Spinal cord (tissue), 9 donors: ENCODE measurements at regions not wholly inside any gene's neighbourhood (a gene's known extent, or its start where the extent isn't known, plus 50 kb on each side); places are given as distances from the start of the nearest gene placed in this dataset.
A peak's percentile ranks its signal among the peaks of the same experiment; 100 is the strongest.

Experiments used
- DNase-seq, 6 donors: peaks; one replicate each; pipeline versions ENCODE4 v3.0.0 to v3.0.0-alpha.2; 2013 to 2015; ENCODE audit warnings: low spot score in 6 of 6, low read depth in 4 of 6
- H3K27ac ChIP-seq: one replicate; pipeline ENCODE4 v1.5.1; 2013; ENCODE audit warnings: low read depth, low read length, control low read depth
- H3K27me3 ChIP-seq: one replicate; pipeline ENCODE4 v1.6.1; 2013; ENCODE audit warnings: low read length; ENCODE audit not compliant: control insufficient read depth, insufficient read depth
- H3K36me3 ChIP-seq: one replicate; pipeline ENCODE4 v1.6.1; 2013; ENCODE audit warnings: low read length; ENCODE audit not compliant: control insufficient read depth, insufficient read depth
- H3K4me1 ChIP-seq: one replicate; pipeline ENCODE4 v1.6.1; 2013; ENCODE audit warnings: low read length; ENCODE audit not compliant: control insufficient read depth, insufficient read depth
- H3K4me3 ChIP-seq: one replicate; pipeline ENCODE4 v1.5.1; 2013; ENCODE audit warnings: low read depth, low read length, control low read depth
- H3K9me3 ChIP-seq: one replicate; pipeline ENCODE4 v1.6.1; 2013; ENCODE audit warnings: low read length; ENCODE audit not compliant: control insufficient read depth, insufficient read depth
- WGBS: methylation state at CpG from one replicate; pipeline ENCODE4 v1.1.5; 2013; ENCODE audit warnings: missing lambda C conversion rate; ENCODE audit not compliant: insufficient coverage; 5-methylcytosine and 5-hydroxymethylcytosine counted together
- donor health status: healthy.

GRCh38 chr11:19394525-19395016, 153.8 kb upstream of the E2F8 start:
- no peak overlapping the region for H3K27ac ChIP-seq
- H3K36me3 ChIP-seq: no peaks in the 10 kb centered on the region
- no peak for DNase-seq
- H3K9me3 ChIP-seq: no peaks in the 10 kb centered on the region
- no peaks in the 10 kb centered on the region for H3K27me3 ChIP-seq
- WGBS: 91% methylated on average over 5 of the region's 5 CpGs
- H3K4me1 ChIP-seq: peaks cover 15% of the 10 kb centered on the region
- H3K4me3 ChIP-seq: no peak overlapping the region

DNA sequence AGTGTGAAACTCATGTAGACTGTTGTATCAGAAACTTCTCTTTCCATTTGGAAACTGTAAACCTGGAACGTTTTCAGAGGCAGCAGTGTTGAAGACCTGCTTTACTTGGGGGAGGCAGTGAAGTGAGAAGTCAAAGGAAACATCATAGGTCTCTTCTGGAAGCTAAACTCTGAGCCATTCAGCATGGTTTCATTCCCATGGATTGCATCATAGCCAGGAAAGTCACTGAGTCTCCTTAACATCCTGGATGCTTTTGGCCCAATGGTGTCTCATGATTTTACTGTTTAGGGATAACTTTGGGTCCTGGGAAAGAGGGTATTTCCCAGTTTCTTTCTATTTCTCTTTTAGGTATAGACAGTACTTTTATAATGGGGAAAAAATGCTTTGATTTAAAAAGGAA, 153.2 kb upstream of the E2F8 start:
- DNase-seq: no peak
- Histone ChIP-seq H3K9me3 (no peaks in the 10 kb centered on the region), H3K4me3 (no peak overlapping the region), H3K4me1 (peaks cover 12% of the 10 kb centered on the region), H3K27ac (no peak overlapping the region), H3K27me3 (no peaks in the 10 kb centered on the region), H3K36me3 (no peaks in the 10 kb centered on the region)
- no CpG with 5 or more reads among the region's 1 CpG for WGBS

DNA sequence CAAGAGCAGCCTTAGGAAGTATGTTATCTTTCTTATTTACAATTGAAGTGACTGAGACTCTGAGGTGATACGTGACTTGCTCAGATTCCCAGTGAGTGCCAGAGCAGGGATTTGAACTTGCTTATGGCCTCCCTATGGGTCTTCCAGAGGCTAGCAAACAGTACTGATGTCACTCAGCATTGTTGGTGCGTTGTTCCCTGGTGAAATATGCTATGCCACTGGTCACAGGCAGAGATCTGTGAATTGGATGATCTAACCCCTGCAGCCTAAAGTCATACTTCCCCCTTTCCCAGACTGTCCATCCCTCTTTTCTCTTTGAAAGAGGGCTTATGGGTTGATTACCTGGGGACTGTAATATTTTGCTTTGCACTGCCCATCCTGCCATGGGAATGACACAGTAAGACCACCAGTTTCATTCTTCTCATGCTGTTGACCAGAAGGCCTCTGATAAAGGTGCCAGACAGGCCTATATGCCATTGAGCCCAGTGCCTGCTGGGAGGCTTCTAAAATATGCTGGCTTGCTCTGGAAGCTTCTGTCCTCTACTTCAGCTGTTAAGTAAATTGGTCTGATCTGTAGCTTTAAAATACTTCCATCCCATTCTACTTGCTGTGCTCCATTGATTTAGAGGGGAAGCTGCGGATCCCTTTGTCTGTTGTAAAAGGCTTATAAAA, 152.2 kb upstream of the E2F8 start:
- WGBS: 85% methylated on average over 2 of the region's 3 CpGs
- Histone ChIP-seq H3K9me3 (no peaks in the 10 kb centered on the region), H3K27me3 (no peaks in the 10 kb centered on the region), H3K36me3 (no peaks in the 10 kb centered on the region), H3K4me1 (peaks cover 4% of the 10 kb centered on the region), H3K27ac (no peak overlapping the region), H3K4me3 (no peak overlapping the region)
- DNase-seq: no peak

DNA sequence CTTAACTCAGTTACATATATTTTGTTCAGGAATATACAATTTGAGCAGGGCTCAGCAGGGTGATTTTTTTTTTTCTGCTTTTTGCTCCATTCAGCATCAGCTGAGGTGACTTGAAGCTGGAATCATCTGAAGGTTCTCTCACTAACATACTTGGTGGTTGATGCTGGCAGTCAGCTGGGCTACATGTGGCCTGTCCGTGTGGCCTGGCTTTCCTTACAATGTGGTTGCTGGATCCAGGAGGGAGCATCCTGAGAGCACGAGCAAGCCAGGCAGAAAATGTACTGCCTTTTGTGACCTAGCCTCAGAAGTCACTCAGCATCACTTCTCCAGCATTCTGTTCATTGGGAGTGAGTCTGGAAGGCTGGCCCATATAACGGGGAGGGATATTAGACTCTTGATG, 151.6 kb upstream of the E2F8 start:
- no peaks in the 10 kb centered on the region for H3K27me3 ChIP-seq
- H3K4me1 ChIP-seq: peaks cover 2% of the 10 kb centered on the region
- H3K27ac ChIP-seq: no peak overlapping the region
- H3K9me3 ChIP-seq: no peaks in the 10 kb centered on the region
- WGBS: 72% methylated on average over 3 of the region's 3 CpGs
- no peaks in the 10 kb centered on the region for H3K36me3 ChIP-seq
- H3K4me3 ChIP-seq: no peak overlapping the region
- no peak for DNase-seq

- Histone ChIP-seq H3K4me3 (no peak overlapping the region), H3K36me3 (no peaks in the 10 kb centered on the region), H3K27ac (no peak overlapping the region), H3K27me3 (no peaks in the 10 kb centered on the region), H3K4me1 (peaks cover 3% of the 10 kb centered on the region), H3K9me3 (no peaks in the 10 kb centered on the region)
- no peak for DNase-seq
- no CpG with 5 or more reads among the region's 2 CpGs for WGBS
These were observed 150.9 kb upstream of the E2F8 start for GRCh38 chr11:19391652-19392051.

- Histone ChIP-seq H3K4me1 (peaks cover 3% of the 10 kb centered on the region), H3K27me3 (no peaks in the 10 kb centered on the region), H3K27ac (no peak overlapping the region), H3K36me3 (no peaks in the 10 kb centered on the region), H3K9me3 (no peaks in the 10 kb centered on the region), H3K4me3 (no peak overlapping the region)
- DNase-seq: no peak
- WGBS: 79% methylated on average over 3 of the region's 3 CpGs
These were observed 150.3 kb upstream of the E2F8 start for GRCh38 chr11:19391026-19391425.

- no peak for DNase-seq
- H3K27ac ChIP-seq: no peak overlapping the region
- H3K9me3 ChIP-seq: no peaks in the 10 kb centered on the region
These were observed 149.1 kb upstream of the E2F8 start for GRCh38 chr11:19389787-19390303.

GRCh38 chr11:19382131-19382611, 141.4 kb upstream of the E2F8 start:
- no peak overlapping the region for H3K4me3 ChIP-seq
- no peaks in the 10 kb centered on the region for H3K27me3 ChIP-seq
- no peak overlapping the region for H3K27ac ChIP-seq
- WGBS: 9% methylated on average over 14 of the region's 16 CpGs
- peak; percentile 42 to 91 (median 47) for DNase-seq
- no peaks in the 10 kb centered on the region for H3K36me3 ChIP-seq
- peaks cover 19% of the 10 kb centered on the region for H3K4me1 ChIP-seq
- H3K9me3 ChIP-seq: no peaks in the 10 kb centered on the region

More at GRCh38 chr11:19389787-19390303, 149.1 kb upstream of the E2F8 start:
- Histone ChIP-seq H3K36me3 (no peaks in the 10 kb centered on the region), H3K4me3 (no peak overlapping the region), H3K4me1 (peaks cover 3% of the 10 kb centered on the region), H3K27me3 (no peaks in the 10 kb centered on the region)
- WGBS: 70% methylated on average over 3 of the region's 3 CpGs

GRCh38 chr11:19380375-19380774, 139.6 kb upstream of the E2F8 start:
- 100% methylated on average over 1 of the region's 2 CpGs for WGBS

DNA sequence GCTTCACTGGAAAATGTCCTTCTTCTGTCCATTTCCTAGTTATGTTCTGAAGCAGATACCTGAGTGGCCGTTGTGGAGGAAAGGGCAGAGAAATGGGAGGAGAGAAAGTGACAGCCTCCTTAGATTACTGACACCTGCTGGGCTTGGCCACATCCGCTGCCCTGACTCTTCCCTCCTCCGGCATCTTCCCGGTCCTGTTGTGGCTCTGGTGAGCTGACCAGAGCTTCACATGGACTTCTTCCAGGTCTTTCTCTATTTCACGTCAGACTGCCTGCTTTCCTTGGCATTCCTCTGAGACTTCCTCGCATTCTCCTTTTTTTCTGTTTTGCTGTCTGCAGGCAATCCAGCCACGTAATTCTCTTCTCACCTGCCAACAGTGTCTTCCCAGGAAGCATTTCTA, 138.7 kb upstream of the E2F8 start:
- Histone ChIP-seq H3K4me1 (peaks cover 19% of the 10 kb centered on the region), H3K36me3 (no peaks in the 10 kb centered on the region), H3K9me3 (no peaks in the 10 kb centered on the region), H3K27me3 (no peaks in the 10 kb centered on the region), H3K27ac (no peak overlapping the region), H3K4me3 (no peak overlapping the region)
- WGBS: 74% methylated on average over 6 of the region's 7 CpGs
- peak in 1 of 6 donors; percentile 34 for DNase-seq

More at GRCh38 chr11:19380375-19380774, 139.6 kb upstream of the E2F8 start:
- no peak for DNase-seq
- no peaks in the 10 kb centered on the region for H3K27me3 ChIP-seq
- no peak overlapping the region for H3K4me3 ChIP-seq
- no peak overlapping the region for H3K27ac ChIP-seq
- peaks cover 19% of the 10 kb centered on the region for H3K4me1 ChIP-seq
- H3K36me3 ChIP-seq: no peaks in the 10 kb centered on the region
- H3K9me3 ChIP-seq: no peaks in the 10 kb centered on the region
